ENCODE measurements at regions not wholly inside any gene's neighbourhood (a gene's known extent, or its start where the extent isn't known, plus 50 kb on each side); places are given as distances from the start of the nearest gene placed in this dataset.

- TF ChIP-seq CTCF (IDR thresholded peaks at IDR 0.05): no peak
- no peak for TF ChIP-seq POLR2AphosphoS5 (IDR thresholded peaks at IDR 0.05; ENCODE audit: low read depth, low read length)
- TF ChIP-seq REST (IDR thresholded peaks at IDR 0.05; ENCODE audit: insufficient read depth in 1 of 2, low read depth in 2 of 2, low read length in 1 of 2): no peak
Measured at GRCh38 chr1:170790651-170791071, 126.7 kb downstream of the PRRX1 start.
